HL-60 (cell line): ENCODE measurements at regions not wholly inside any gene's neighbourhood (a gene's known extent, or its start where the extent isn't known, plus 50 kb on each side); places are given as distances from the start of the nearest gene placed in this dataset.
"Not testable (repeated sequence)": the region's sequence is repeated elsewhere in the genome, so short reads cannot be mapped to it uniquely, and the experiment has no call there.

ENCODE experiments used
- DNase-seq, 2 experiments: peaks; one replicate each; pipeline ENCODE4 v3.0.0-alpha.2; 2010 to 2020; ENCODE audit warnings: low read depth in 1 of 2, low spot score in 1 of 2
- H3K27ac ChIP-seq: fragments of 250-450 bp; sonication (Bioruptor Pico); replicated peaks from 2 replicates; pipeline ENCODE4 v1.5.1; 2020; ENCODE audit warnings: mild to moderate bottlenecking, moderate library complexity
- H3K27me3 ChIP-seq: fragments of 250-450 bp; sonication (Bioruptor Pico); 2 replicates; pipeline ENCODE4 v1.5.1; 2021; ENCODE audit warnings: mild to moderate bottlenecking, moderate library complexity; ENCODE audit not compliant: insufficient read depth, poor library complexity, severe bottlenecking
- H3K4me3 ChIP-seq: replicated peaks from 2 replicates; pipeline ENCODE4 v1.5.1; 2011; ENCODE audit warnings: mild to moderate bottlenecking, control low read depth, low read length; ENCODE audit not compliant: insufficient read depth
- GABPA ChIP-seq: IDR thresholded peaks from 2 replicates; pipeline ENCODE4 v1.6.1; 2012; ENCODE audit warnings: low read depth
- POLR2AphosphoS5 ChIP-seq: IDR thresholded peaks from 2 replicates; pipeline ENCODE4 v1.6.1; 2012; ENCODE audit warnings: low read depth
- SPI1 ChIP-seq: IDR thresholded peaks from 2 replicates; pipeline ENCODE4 v1.6.1; 2012; ENCODE audit warnings: low read depth, mild to moderate bottlenecking, borderline replicate concordance
- TF ChIP-seq, protein P1 (sequence below): IDR thresholded peaks from one replicate; pipeline ENCODE4 v1.5.1; 2011; ENCODE audit warnings: low read length, control low read depth, inconsistent platforms; ENCODE audit not compliant: insufficient read depth
- TF ChIP-seq, protein P2 (sequence below): IDR thresholded peaks from 2 replicates; pipeline ENCODE4 v1.6.1; 2012; ENCODE audit warnings: low read depth; ENCODE audit not compliant: insufficient replicate concordance

DNA sequence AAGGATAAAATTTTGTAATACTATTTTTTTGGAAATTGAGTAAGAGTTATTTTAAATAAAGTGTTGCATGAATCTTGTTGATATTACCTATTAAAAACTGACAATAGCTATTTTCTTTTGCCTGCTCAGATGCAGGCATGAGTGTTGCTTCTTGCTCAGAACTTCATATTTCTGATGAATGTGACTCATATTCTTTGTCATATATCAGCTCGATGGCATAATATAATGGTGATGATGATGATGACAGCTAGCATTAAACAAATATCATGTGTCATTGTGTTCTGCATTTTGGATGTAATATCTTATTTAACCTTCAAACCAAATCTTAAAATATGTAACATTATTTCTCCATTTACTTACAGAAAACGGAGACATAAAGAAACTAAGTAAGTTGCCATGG is 605.5 kb upstream of the FOXG1 start:
- H3K4me3 ChIP-seq = no peak overlapping the region
- no peaks in the 10 kb centered on the region for H3K27me3 ChIP-seq
- no peak overlapping the region for H3K27ac ChIP-seq
- TF ChIP-seq, protein P1, sequence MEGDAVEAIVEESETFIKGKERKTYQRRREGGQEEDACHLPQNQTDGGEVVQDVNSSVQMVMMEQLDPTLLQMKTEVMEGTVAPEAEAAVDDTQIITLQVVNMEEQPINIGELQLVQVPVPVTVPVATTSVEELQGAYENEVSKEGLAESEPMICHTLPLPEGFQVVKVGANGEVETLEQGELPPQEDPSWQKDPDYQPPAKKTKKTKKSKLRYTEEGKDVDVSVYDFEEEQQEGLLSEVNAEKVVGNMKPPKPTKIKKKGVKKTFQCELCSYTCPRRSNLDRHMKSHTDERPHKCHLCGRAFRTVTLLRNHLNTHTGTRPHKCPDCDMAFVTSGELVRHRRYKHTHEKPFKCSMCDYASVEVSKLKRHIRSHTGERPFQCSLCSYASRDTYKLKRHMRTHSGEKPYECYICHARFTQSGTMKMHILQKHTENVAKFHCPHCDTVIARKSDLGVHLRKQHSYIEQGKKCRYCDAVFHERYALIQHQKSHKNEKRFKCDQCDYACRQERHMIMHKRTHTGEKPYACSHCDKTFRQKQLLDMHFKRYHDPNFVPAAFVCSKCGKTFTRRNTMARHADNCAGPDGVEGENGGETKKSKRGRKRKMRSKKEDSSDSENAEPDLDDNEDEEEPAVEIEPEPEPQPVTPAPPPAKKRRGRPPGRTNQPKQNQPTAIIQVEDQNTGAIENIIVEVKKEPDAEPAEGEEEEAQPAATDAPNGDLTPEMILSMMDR = no peak
- DNase-seq = no peak

DNA sequence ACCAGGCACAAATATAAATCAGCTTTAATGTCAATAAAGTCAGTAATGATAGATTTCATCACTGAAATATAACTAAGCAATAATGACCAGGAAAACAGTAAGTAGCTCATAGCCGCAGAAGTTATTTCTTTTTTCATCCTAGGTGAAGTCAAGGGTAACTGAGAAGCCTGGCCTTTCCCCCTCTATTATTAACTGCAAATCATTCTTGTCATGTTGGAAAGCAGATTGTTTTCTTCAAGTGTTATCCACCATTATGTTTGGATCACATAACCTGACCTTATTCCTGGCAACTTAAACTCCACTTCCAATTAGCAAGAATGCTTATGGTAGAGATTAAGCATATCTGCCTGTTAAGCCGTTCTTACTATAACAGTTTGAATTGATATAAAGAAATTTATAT is 603.4 kb upstream of the FOXG1 start:
- H3K27ac ChIP-seq = no peak overlapping the region
- H3K4me3 ChIP-seq = no peak overlapping the region
- no peak for DNase-seq
- no peaks in the 10 kb centered on the region for H3K27me3 ChIP-seq
- TF ChIP-seq, protein P2, sequence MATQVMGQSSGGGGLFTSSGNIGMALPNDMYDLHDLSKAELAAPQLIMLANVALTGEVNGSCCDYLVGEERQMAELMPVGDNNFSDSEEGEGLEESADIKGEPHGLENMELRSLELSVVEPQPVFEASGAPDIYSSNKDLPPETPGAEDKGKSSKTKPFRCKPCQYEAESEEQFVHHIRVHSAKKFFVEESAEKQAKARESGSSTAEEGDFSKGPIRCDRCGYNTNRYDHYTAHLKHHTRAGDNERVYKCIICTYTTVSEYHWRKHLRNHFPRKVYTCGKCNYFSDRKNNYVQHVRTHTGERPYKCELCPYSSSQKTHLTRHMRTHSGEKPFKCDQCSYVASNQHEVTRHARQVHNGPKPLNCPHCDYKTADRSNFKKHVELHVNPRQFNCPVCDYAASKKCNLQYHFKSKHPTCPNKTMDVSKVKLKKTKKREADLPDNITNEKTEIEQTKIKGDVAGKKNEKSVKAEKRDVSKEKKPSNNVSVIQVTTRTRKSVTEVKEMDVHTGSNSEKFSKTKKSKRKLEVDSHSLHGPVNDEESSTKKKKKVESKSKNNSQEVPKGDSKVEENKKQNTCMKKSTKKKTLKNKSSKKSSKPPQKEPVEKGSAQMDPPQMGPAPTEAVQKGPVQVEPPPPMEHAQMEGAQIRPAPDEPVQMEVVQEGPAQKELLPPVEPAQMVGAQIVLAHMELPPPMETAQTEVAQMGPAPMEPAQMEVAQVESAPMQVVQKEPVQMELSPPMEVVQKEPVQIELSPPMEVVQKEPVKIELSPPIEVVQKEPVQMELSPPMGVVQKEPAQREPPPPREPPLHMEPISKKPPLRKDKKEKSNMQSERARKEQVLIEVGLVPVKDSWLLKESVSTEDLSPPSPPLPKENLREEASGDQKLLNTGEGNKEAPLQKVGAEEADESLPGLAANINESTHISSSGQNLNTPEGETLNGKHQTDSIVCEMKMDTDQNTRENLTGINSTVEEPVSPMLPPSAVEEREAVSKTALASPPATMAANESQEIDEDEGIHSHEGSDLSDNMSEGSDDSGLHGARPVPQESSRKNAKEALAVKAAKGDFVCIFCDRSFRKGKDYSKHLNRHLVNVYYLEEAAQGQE = no peak
- TF ChIP-seq GABPA (no peak), SPI1 (no peak), POLR2AphosphoS5 (no peak)
- TF ChIP-seq, protein P1 = no peak

DNA sequence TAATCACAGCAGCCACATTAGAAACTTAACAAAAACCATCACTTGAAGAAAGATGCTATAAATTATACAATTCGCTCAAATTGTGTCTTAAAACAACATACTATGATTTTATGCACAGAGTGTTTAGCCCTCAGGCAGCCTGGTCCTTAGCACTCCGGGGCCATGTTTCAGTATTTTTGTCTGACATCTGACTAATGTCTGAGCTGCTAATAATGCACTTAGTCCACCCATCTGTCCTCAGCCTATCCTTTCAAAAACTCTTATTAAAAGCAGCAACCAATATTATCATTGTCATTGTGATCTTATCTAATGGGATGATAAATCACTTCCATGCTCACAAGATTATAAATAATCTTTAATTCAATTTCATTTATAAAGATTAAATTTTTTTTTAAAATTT is 602.7 kb upstream of the FOXG1 start:
- Histone ChIP-seq H3K4me3 (no peak overlapping the region), H3K27ac (no peak overlapping the region), H3K27me3 (no peaks in the 10 kb centered on the region)
- no peak for DNase-seq
- TF ChIP-seq, protein P2 = no peak
- TF ChIP-seq POLR2AphosphoS5 (no peak), SPI1 (no peak), GABPA (no peak)
- TF ChIP-seq, protein P1 = no peak

DNA sequence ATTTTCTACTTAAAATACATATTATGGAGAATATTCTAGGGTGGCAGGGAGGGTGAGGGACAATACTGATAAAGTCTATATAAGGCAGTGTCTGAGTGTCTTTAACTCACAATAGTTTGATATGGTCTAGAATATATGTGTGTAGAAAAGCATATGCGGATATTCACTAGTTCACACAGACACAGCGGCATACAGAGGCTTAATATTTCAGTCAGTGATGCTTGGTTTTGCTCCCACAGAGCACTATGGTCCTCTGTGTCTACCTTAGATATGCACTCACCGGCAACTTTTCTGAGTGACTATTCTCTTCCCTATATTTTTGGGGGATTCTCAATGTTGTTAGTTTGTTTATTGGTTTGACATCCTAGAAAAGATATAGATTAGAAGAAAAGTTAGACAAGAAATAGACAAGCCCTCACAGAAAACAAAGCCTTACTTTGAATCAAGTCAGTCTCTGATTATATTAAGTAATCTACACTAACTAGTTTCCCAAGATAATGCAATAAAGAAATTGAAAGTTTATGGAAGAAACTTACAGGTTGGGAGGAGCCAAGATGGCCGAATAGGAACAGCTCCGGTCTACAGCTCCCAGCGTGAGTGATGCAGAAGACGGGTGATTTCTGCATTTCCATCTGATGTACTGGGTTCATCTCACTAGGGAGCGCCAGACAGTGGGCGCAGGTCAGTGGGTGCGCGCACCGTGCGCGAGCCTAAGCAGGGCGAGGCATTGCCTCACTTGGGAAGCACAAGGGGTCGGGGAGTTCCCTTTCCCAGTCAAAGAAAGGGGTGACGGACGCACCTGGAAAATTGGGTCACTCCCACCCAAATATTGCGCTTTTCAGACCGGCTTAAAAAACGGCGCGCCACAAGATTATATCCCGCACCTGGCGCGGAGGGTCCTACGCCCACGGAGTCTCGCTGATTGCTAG is 578.4 kb upstream of the FOXG1 start:
- H3K27me3 ChIP-seq, H3K4me3 ChIP-seq, H3K27ac ChIP-seq, DNase-seq: not testable (repeated sequence)
